HG02610 (cell line): ENCODE measurements at regions not wholly inside any gene's neighbourhood (a gene's known extent, or its start where the extent isn't known, plus 50 kb on each side); places are given as distances from the start of the nearest gene placed in this dataset.

ENCODE experiments used
- ATAC-seq: cut with Tn5 transposase; IDR thresholded peaks from one replicate; pipeline ENCODE4 v1.9.1; 2021; ENCODE audit warnings: mild to moderate bottlenecking, moderate library complexity; ENCODE audit not compliant: unreplicated experiment

DNA sequence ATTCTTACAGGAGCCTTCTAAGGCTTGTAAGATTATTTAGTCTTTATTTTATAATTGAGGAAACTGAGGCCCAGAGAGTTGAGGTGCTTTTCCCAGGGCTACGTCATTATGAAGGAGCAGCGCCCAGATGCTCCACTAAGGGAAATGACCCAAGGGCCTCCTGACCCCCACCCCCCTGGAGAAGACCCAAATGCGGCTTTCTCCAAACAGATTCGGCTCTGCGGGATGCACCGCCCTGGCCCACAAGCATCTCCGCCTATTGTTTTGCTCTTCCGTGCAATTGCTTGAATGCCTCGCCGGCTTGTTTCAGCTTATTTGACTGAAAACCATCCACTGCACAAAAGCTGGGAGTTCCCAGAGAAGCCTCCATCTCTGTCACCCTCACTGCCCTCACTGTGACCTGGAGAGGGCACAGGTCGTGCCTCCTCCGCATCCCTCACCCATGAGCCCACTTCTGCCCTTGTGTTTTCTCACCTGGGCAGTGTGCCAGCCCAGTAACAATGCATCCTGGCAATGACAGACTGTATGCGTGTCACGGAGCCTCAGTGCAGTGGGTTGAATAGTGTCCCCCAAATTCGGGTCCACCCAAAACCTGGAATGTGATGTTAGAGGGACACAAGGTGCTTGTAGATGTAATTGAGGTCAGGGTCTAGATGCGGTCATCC is 790.2 kb downstream of the TBC1D22A start:
- no peak for ATAC-seq

DNA sequence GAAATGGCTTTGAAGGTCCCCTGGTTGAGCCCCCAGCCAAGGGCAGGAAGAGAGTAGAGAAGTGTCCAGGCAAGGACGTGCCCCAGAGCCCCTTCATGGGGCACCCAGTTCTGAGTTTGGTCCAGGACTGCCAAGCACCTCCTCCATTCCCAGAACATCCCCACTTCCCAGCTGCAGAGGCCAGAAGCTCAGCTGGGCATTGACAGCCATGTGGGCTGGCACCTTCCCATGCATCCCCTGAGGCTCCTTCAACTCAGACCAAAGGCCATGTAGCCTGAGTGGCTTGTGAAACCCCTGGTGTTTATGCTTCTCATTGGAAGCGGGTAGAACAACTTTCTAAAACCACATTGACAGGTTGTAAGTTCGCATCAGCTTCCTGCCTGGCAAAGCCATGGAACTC is 789.6 kb downstream of the TBC1D22A start:
- no peak for ATAC-seq

DNA sequence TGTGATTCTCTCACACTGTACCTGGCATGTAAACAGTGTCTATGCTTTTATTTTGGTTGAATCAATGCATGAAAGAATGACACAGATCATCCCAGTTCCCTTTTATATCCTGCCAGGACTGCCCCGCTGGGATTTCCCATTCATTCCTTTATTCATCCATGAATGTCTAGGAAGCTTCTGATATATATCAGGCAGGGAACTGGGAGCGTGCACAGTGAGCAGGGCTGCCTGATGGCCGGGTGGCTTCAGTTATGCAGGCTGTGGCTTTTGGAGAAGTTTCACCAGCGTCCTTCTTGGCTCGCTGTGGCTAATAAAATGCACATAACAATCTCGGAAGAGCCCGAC is 789.0 kb downstream of the TBC1D22A start:
- no peak for ATAC-seq

DNA sequence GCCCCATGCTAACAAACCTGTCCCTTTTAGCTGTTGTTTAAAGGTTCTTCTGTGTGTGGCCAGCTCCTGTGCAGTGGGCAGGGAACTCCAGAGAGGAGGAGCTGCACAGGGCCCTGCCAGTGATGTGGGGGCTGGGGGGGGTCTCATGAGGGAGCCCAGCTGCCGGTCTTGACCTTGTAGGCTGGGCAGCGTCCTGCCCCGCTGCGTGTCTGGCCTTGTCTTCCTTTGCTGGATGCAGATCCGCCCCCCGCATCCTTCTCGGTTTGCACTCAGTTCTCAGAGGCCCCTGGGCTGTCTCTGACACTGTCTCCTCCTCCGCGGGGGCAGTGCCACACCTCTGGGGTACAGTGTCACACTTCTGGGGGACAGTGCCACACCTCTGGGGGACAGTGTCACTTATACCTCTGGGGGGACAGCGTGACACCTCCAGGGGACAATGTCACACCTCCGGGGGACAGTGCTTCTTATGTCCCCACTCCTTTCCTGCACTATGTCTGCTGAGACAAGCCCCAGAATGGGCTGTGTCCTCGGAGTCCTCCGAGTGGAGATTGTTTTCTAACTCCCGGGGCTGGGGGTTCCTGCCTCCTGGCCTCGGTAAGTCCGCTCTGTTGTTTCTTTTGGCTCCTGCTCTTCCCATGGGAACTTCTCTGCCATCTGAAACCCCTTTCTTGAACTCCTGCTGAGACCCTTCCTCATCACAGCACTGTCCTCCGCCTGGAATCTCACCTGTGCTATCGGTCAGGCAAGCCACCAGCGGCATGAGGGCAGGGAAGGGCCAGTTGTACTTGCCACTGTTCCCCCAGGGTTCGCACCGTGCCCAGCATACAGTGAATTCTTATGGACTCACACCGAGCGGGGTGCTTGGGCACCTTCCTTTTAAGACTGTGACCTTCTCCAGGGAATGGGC is 788.3 kb downstream of the TBC1D22A start:
- ATAC-seq, result no peak

DNA sequence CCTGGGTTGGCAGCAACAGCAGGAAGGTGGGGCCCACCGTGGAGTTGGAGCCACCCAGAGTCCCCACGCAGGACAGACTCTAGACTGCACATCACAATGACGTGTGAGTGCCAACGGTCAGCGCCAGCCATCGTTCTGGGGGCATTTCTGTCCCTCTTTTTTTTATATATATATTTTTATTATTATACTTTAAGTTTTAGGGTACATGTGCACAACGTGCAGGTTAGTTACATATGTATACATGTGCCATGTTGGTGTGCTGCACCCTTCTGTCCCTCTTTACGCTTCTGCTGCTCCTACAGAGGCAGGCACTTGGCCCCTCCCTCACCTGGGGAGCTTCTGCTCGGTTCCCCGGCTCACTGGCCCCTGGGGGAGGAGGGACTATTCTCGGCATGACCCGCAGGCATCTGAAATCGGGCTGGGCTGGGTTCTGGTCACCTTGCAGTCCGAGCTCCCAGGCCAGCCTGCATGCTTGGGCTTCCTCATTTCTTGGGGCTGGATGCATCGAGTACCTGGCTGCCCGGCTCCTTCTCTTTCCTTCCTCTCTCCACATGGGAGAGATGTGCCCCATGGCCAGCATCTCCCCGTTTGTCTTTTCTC is 787.4 kb downstream of the TBC1D22A start:
- ATAC-seq, result no peak

DNA sequence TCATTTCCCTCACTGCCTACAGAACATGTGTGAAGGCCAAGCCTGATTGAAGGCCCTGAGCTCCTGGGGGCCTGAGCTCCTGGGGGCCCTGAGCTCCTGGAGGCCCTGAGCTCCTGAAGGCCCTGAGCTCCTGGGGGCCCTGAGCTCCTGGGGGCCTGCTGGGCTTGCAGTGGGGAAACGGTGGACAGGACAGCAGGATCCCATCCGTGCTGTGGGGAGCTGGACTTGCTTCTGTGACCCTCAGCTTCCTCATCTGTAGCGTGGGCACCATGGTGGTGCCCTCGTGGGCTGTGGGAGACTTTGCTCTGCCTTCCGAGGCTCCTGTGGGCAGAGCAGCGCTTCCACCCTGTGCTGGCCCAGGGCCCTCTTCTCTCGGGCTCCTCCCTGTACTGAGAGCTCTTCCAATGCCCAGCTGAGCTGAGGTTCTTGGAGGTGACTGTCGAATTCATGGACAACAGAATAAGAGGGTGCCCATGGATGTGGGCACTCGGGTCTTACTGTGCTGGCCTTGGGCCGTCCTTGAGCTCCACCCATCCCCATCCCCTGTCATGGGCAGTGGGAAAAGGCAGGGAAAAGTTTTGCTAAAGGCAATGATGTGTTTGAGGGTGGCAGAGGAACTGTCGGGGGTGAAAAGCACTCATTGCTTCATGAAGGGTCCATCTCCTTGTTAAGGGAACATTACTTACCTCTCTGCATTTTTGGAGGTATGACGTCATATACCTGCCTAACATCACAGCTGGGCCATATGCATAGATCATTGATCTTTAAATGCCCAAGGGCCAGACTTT is 786.7 kb downstream of the TBC1D22A start:
- ATAC-seq, result no peak

DNA sequence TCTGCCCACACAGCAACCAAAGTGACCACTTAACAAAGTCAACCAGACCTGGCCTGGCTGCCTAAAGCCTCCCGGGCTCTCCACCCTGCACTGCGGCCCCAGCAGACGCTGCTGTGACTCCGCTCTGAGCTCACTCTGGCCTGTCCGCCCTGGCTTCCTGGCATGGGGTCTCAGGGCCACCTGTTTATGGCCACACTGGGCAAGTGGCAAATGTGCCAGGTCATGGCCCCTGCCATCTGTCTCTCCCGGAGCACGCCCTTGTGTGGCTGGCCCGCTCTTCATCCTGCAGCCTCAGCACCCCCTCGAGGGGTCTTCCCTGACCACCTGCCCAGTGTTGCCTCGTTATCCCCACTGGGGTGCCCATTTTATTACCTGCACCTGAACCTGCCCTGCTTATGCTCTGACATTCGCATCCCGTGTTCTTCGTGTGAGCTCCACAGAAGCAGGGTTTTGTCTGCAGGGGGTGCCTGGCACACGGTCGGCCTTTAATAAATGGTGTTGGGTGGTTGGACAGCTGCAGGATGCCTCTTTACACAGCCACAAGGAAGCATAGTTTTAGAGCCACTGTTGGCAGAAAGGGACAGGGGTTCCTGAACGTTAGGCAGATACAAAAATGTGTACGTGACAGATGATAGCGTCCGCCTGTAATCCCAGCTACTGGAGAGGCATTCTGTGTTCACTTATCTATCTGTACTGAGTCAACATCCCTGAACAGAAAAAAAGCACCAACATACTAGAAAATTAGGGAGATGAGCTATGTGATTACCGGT is 785.6 kb downstream of the TBC1D22A start:
- ATAC-seq, result no peak

DNA sequence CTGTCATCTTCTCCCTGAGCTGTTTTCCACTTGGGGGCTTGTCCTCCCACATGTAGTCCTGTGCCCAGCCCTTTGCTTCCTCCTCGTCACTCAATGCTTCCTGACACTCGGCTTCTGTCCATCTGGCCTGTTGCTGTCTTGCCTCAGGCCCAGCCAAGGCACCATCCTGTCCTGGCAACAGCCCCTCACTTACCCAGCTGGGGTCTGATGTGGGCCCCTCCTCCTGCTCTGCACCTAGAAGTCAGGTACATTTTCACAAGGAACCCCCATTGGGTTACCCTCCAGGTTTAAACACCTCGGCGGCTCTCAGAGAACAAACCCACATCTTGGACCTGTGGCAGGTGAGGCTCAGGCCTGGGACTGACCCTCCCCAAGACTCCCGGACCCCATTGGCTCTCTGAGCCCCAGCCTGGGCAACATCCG is 784.8 kb downstream of the TBC1D22A start:
- ATAC-seq, result no peak

DNA sequence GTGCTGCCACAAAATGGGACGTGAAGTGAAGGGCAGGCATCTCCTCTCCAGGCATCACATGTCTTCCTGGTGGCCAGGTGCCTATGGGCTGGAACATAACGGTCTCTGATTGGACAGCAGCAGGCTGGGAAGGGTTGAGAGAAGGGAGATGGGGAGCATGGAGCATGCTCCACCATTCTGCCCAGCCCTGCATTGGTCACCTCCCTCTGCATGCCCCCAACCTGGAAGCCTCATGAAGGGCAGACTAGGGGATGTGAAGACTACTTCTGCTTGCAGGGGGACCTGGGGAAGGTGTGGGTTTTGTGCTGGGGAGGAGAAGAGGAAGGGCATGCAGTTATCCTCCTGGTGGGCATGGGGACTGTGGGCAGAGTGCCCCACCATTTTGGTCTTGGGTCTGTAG is 782.2 kb downstream of the TBC1D22A start:
- no peak for ATAC-seq

DNA sequence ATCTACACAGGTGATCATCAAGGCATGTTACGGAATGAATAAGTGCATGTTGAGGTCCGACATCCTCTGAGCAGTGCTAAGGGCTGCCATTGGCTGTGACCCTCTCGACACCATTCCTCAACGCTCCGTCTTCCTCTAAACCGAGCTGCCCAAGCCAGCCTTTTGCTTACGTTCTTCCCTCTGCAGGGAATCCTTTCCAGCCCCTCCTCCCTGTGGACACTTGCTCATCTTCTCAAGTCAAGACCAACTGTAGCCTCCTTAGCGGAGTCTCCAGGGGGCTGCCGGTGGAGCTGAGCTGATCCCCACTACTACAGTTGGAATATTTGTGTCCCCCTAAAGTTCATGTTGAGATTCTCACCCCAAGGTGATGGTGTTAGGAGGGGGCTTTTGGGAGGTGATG is 781.0 kb downstream of the TBC1D22A start:
- ATAC-seq, result no peak

DNA sequence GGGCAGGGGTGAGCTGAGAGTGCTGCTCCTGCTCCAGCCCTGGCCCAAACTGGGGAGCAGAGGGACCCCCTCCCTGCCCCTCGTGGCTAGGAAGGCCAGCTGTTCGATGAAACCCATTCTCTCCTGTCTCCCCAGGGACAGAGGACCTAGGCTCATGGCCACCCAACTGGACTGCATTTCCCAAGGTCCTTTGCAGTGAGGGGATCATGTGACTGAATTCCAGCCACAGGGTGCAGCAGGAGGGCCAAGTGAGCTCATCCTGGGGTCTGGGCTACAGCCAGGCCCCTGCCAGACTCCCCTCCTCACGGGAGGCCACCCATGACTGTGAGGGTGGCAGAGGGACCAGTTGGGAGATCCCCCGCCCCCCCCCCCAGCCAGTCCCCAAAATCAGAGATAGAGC is 777.6 kb downstream of the TBC1D22A start:
- ATAC-seq, result no peak

DNA sequence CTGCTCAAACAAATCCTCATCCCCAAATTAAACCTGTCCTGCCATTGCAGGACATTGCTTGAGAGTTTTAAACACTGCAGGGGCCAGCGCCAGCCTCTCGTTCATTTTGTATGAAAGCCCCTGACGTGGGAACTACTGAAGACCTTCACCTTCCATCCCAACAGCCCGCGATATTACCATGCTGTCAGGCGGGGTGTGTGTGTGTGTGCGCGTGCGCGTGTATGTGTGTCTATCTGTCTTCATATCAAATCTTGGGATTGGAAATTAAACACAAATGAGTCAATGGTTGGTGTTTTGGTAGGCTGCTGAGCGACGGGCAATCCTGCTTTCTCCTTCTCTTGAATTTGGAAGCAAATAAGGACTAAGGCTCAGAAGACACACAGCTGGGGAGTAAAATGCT is 776.9 kb downstream of the TBC1D22A start:
- ATAC-seq, result no peak

DNA sequence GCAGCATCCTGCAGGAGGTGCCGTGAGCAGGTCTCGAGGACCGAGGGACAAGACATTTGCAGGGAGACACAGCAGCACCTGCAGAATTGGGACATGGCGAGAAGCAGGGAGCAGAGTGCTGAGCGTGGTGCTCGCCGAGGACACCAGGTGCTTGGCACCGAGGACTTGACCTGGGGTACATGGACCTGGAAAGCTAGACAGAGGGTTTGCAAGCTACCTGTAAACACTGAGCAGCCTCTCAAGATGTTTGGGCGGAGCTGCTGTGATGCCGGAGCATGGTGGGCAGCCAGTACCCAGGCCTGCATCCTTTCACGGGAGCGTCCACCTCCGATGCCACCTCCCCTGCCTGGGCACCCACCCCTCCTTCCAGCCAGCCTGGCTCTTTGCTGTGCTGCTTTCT is 773.2 kb downstream of the TBC1D22A start:
- no peak for ATAC-seq

DNA sequence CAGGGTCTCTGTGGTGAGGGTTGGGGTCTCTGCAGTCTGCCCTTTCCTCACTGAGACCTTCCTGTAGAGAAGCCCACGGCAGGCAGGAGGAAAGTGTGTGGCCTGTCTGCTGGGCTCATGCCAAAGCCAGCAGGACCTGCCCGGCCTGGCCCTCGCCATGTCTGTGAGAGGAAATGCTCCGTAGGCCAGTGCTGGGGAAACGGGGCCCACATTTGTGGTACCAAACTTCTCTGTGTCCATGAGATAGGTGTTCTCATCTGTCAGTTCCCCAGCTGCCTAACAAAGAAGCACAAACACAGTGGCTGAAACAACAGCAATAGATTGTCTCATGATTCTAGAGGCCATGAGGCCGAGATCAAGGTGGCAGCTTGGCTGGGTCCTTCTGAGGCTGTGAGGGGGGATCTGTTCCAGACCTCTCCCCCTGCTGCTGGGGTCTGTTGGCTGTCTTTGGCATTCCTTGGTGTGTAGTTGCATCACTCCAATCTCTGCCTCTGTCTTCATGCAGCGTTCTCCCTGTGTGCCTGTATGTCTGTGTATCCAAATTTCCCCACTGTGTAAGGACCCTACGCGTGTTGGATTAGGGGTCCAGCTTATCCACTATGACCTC is 772.5 kb downstream of the TBC1D22A start:
- no peak for ATAC-seq

DNA sequence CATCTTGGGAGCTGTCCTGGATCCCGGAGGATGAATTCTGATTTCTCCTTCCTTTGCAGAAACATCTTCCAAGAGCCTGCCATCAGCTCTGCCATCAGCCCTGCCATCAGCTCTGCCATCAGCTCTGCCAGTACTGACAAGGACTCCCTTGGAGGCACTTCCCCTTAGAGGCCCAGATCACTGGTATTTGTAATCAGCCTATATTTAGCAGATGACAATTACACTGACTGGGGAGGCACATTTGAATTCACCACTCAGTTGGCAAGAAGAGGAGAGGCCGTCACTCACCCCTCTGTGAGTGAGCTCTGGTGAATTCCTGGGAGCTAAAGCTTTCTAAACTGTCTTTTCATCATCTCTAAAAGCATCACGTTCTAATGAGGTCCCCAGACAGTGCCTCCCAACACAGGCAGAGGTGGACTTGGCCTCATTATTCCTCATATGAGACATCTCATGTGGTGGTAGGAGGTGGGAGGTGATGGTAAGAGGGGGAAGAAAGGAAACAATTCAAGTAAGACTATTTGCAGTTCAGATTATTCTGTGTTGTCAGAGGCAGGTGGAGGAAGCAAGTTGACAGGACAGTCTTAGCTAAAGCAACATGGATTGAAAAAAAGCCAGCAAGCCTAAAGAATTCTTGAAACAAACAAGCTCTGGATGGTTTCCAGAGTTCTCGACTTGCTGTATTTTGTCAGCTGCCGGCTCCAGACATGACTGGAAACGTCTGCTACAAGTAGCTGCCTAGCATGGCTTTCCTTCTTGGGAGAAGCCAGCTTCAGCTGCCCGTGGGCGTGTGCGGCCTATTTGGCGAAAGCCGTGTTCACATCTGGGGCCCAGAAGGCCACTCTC is 771.7 kb downstream of the TBC1D22A start:
- ATAC-seq, result no peak

DNA sequence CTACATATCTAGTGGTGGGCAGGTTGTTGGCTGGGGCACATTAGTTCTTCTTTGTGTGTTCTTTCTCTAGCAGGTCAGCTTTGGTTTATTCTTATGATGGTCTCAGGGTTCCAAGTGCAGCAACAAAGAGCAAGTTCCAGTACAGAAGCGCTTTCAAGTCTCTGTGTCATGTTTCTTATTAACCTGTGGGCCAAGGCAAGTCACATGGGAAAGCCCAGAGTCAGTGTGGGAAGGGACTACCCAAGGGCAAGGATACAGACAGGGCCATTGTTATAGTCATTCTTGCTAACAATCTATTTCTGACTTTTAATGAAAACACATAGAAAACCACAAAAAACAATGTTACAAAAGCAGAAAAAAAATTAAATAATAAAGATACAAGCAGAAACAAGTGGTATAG is 754.6 kb downstream of the TBC1D22A start:
- ATAC-seq, result no peak

DNA sequence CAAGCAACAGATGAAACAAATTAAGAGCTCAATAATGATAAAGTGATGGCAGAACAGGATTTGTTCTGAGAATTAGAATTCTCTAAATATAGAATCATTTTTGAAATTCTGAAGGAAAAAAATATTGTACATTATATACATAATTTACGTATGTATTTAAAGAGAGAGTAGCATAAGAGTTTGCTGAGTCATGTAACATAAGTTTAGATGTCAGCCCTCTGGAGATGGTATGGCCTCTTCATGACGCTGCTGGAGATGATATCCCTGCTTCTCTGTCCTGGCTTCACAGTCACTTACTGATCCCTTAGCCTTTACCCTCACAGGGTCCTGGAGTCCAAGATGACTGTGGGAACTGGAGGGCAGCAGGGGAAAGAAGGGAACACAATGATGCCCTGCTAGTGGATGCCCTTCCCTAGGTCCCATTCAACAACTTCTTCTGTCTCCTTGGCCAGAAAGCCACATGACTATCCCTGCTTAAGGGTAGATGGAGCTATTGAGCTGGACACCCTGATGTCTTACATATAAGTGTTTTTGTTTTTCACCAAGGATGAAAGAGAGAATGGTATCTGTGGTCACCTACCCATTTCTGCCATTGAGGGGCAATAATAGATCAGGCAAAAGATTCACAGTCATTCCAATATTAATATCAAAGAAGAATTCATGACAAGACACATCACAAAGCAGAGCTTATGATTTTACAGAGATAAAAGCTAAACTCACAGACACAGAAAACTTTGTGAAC is 753.1 kb downstream of the TBC1D22A start:
- no peak for ATAC-seq

DNA sequence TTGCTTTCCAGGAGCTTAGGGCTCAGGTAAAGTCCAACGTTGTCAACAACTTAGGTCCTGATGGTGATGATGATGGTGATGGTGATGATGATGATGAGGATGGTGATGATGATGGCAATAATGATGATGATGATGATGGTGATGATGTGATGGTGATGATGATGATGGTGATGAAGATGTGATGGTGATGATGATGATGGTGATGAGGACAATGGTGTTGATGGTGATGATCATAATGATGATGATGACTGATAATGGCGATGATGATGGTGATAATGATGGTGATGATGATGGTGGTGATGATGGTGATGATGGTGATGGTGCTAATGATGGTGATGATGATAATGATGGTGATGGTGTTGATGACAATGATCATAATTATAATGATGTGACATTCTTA is 750.2 kb downstream of the TBC1D22A start:
- no peak for ATAC-seq

DNA sequence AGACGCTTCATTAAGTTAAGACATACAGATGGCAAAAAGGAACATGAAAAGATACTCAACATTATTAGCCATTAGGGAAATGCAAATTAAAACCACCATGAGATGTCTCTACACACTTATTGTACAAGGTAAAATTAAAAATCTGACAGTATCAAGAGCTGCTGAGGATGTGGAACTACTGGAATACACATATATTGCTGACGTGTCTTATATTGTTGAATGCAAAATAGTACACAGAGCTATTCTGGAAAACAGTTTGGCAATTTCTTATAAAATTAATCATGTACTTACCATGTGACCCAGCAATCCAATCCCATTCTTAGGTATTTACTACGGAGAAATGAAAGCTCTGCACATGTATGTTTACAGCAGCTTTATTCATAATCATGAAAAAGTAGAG is 742.5 kb downstream of the TBC1D22A start:
- ATAC-seq, result no peak
